Skeletal muscle tissue (tissue), 3 donors: ENCODE measurements at regions not wholly inside any gene's neighbourhood (a gene's known extent, or its start where the extent isn't known, plus 50 kb on each side); places are given as distances from the start of the nearest gene placed in this dataset.
A peak's percentile ranks its signal among the peaks of the same experiment; 100 is the strongest.
"Not testable (repeated sequence)": the region's sequence is repeated elsewhere in the genome, so short reads cannot be mapped to it uniquely, and the experiment has no call there.

Experiments
- H3K27ac ChIP-seq: one replicate; pipeline ENCODE4 v1.7.0; 2013; ENCODE audit warnings: mild to moderate bottlenecking, low read depth, low read length, inconsistent platforms
- H3K27me3 ChIP-seq, 3 donors: one replicate each; pipeline ENCODE4 v1.7.0; 2013; ENCODE audit warnings: low read length in 3 of 3; ENCODE audit not compliant: control insufficient read depth in 3 of 3, insufficient read depth in 3 of 3
- H3K36me3 ChIP-seq, 3 donors: one replicate each; pipeline ENCODE4 v1.7.0; 2013; ENCODE audit warnings: low read length in 3 of 3; ENCODE audit not compliant: control insufficient read depth in 3 of 3, insufficient read depth in 3 of 3
- H3K4me1 ChIP-seq, 3 donors: one replicate each; pipeline ENCODE4 v1.7.0; 2013; ENCODE audit warnings: low read length in 3 of 3, mild to moderate bottlenecking in 3 of 3; ENCODE audit not compliant: control insufficient read depth in 3 of 3, insufficient read depth in 3 of 3
- H3K4me3 ChIP-seq, 3 donors: one replicate each; pipeline ENCODE4 v1.7.0; 2013; ENCODE audit warnings: low read length in 3 of 3
- H3K9ac ChIP-seq, 3 donors: one replicate each; pipeline ENCODE4 v1.7.0; 2013; ENCODE audit warnings: low read length in 3 of 3, mild to moderate bottlenecking in 3 of 3, moderate library complexity in 2 of 3, low read depth in 1 of 3
- H3K9me3 ChIP-seq, 3 donors: one replicate each; pipeline ENCODE4 v1.7.0; 2013; ENCODE audit warnings: low read length in 3 of 3; ENCODE audit not compliant: control insufficient read depth in 3 of 3
- donor health status: Osteomylitis.

GRCh38 chr14:66300886-66301285 is 185.3 kb upstream of the CCDC196 start:
- Histone ChIP-seq H3K27ac (no peak overlapping the region), H3K27me3 (no peaks in the 10 kb centered on the region), H3K4me1 (no peaks in the 10 kb centered on the region), H3K36me3 (no peaks in the 10 kb centered on the region), H3K9ac (no peak overlapping the region), H3K4me3 (no peak overlapping the region), H3K9me3 (peaks cover 0 to 2% (median 0%) of the 10 kb centered on the region in 3 donors)

GRCh38 chr14:66306101-66306500 is 180.1 kb upstream of the CCDC196 start:
- Histone ChIP-seq H3K4me3 (no peak overlapping the region), H3K36me3 (no peaks in the 10 kb centered on the region), H3K27me3 (no peaks in the 10 kb centered on the region), H3K9ac (no peak overlapping the region), H3K4me1 (no peaks in the 10 kb centered on the region), H3K27ac (no peak overlapping the region), H3K9me3 (peaks cover 0 to 2% (median 0%) of the 10 kb centered on the region in 3 donors)

DNA sequence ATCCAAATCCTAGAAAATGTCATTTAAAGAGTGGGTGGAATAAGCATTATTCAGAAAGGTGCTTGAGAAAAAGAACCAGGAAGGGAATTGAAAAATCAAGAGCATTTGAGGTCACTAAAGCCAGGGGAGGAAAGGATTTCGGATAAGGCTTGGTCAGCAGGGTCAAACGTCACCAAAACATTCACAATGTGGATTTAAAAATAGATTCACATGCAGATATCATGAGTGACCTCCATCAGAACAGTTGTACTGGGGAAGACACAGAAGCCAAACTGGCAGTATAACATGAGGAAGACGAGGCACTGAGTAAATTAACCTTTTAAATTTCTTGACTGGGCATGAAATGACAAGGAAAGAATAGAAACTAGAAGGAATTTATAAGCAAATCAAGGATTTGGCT is 175.1 kb upstream of the CCDC196 start:
- no peak overlapping the region for H3K27ac ChIP-seq
- H3K27me3 ChIP-seq, result no peaks in the 10 kb centered on the region
- no peaks in the 10 kb centered on the region for H3K9me3 ChIP-seq
- peak overlapping the region in 1 of 3 donors; percentile 26 for H3K9ac ChIP-seq
- H3K4me3 ChIP-seq, result no peak overlapping the region
- H3K4me1 ChIP-seq, result no peaks in the 10 kb centered on the region
- no peaks in the 10 kb centered on the region for H3K36me3 ChIP-seq

DNA sequence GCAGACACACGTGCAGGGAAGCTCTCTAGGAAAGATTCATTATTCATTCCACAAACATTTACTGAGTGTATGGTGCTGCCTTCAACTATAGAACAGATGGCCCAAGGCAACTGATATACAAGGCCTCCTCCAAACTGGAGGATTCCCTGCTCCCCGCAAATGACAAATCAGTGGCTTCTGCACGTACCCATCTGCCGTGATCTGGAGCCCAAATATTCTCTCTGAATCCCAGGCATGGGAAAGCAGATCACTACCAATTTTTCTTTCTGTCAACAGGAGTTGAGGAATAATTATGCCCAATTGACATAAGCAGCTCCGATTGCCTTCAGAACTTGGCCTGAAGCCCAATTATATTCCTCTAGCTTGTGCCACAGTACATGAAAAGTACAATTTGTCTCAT is 174.2 kb upstream of the CCDC196 start:
- no peak overlapping the region for H3K4me3 ChIP-seq
- no peaks in the 10 kb centered on the region for H3K27me3 ChIP-seq
- H3K9me3 ChIP-seq, result no peaks in the 10 kb centered on the region
- no peaks in the 10 kb centered on the region for H3K36me3 ChIP-seq
- no peak overlapping the region for H3K9ac ChIP-seq
- H3K27ac ChIP-seq, result no peak overlapping the region
- no peaks in the 10 kb centered on the region for H3K4me1 ChIP-seq

- no peaks in the 10 kb centered on the region for H3K36me3 ChIP-seq
- H3K27ac ChIP-seq, result no peak overlapping the region
- no peaks in the 10 kb centered on the region for H3K27me3 ChIP-seq
- H3K9ac ChIP-seq, result no peak overlapping the region
- no peaks in the 10 kb centered on the region for H3K9me3 ChIP-seq
- H3K4me3 ChIP-seq, result no peak overlapping the region
- H3K4me1 ChIP-seq, result no peaks in the 10 kb centered on the region
Observed at GRCh38 chr14:66312451-66312850, 173.7 kb upstream of the CCDC196 start.

GRCh38 chr14:66315098-66315497 is 171.1 kb upstream of the CCDC196 start:
- Histone ChIP-seq H3K4me1 (no peaks in the 10 kb centered on the region), H3K4me3 (no peak overlapping the region), H3K36me3 (no peaks in the 10 kb centered on the region), H3K9ac (no peak overlapping the region), H3K27ac (no peak overlapping the region), H3K9me3 (peaks cover 0 to 5% (median 2%) of the 10 kb centered on the region in 3 donors), H3K27me3 (no peaks in the 10 kb centered on the region)

GRCh38 chr14:66315548-66315947 is 170.6 kb upstream of the CCDC196 start:
- Histone ChIP-seq H3K27me3 (no peaks in the 10 kb centered on the region), H3K9ac (no peak overlapping the region), H3K9me3 (peaks cover 0 to 5% (median 2%) of the 10 kb centered on the region in 3 donors), H3K4me3 (no peak overlapping the region), H3K27ac (no peak overlapping the region), H3K4me1 (no peaks in the 10 kb centered on the region), H3K36me3 (no peaks in the 10 kb centered on the region)

DNA sequence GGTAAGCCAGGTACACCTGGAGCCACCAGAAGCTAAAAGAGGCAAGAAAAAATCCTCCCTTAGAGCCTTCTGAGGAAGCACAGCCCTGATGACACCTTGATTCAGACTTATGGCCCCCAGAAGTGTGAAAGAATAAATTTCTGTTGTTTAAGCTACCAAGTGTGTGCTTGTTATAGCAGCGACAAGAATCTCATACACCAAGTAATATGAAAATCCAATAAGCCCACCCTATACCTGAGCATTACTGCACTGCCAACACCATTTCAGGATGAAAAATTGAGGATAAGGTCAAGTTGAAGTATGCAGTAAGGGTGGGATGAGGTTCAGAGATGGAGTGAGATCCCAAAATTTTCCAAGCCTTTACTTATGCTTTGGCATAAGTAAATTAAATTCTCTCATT is 163.6 kb upstream of the CCDC196 start:
- Histone ChIP-seq H3K27me3 (no peaks in the 10 kb centered on the region), H3K9me3 (peaks cover 0 to 10% (median 2%) of the 10 kb centered on the region in 3 donors), H3K4me1 (no peaks in the 10 kb centered on the region), H3K36me3 (no peaks in the 10 kb centered on the region), H3K4me3 (no peak overlapping the region), H3K27ac (no peak overlapping the region), H3K9ac (no peak overlapping the region)

- Histone ChIP-seq H3K27ac (no peak overlapping the region), H3K36me3 (no peaks in the 10 kb centered on the region), H3K9me3 (no peaks in the 10 kb centered on the region), H3K9ac (no peak overlapping the region), H3K4me1 (no peaks in the 10 kb centered on the region), H3K4me3 (no peak overlapping the region), H3K27me3 (no peaks in the 10 kb centered on the region)
Observed at GRCh38 chr14:66330228-66330627, 155.9 kb upstream of the CCDC196 start.

DNA sequence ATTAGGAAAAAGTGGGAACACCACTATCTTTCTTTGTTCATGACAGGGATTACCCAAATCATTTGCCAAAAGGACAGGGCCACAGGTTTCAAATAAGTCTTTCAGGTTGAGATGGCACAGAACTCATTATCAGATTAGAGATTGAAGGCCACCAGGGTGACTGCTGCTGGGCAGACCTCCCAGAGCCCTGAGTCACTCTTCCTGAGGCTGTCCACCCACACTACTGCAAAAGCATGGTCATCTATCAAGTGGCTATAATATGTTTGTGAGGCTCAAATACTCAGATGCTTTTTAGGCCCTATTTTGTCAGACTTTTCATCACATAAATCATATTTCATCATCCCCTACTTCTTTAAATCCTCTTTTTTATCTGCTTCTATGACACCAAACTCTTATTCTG is 155.3 kb upstream of the CCDC196 start:
- Histone ChIP-seq H3K36me3 (no peaks in the 10 kb centered on the region), H3K4me3 (no peak overlapping the region), H3K4me1 (no peaks in the 10 kb centered on the region), H3K27ac (no peak overlapping the region), H3K27me3 (no peaks in the 10 kb centered on the region), H3K9me3 (no peaks in the 10 kb centered on the region), H3K9ac (no peak overlapping the region)

GRCh38 chr14:66333293-66333692 is 152.9 kb upstream of the CCDC196 start:
- not testable (repeated sequence) for H3K36me3 ChIP-seq, H3K4me3 ChIP-seq, H3K4me1 ChIP-seq, H3K27ac ChIP-seq, H3K27me3 ChIP-seq, H3K9me3 ChIP-seq, H3K9ac ChIP-seq
